Heart right ventricle (tissue), 16 donors: ENCODE measurements at regions not wholly inside any gene's neighbourhood (a gene's known extent, or its start where the extent isn't known, plus 50 kb on each side); places are given as distances from the start of the nearest gene placed in this dataset.
"Not testable (repeated sequence)": the region's sequence is repeated elsewhere in the genome, so short reads cannot be mapped to it uniquely, and the experiment has no call there.

Source experiments
- ATAC-seq, 8 donors: fragments of 200-7000 bp; cut with Tn5 transposase; one replicate each; pipeline ENCODE4 v1.9.1; 2020; ENCODE audit warnings: mild to moderate bottlenecking in 8 of 8, moderate library complexity in 8 of 8, moderate number of reproducible peaks in 1 of 8
- DNase-seq, 2 donors: peaks; one replicate each; pipeline ENCODE4 v3.0.0-alpha.2; 2020
- H3K27ac ChIP-seq, 10 donors: fragments of 200-600 bp; sonication (generic) in 2 of 10; one replicate each; pipeline versions ENCODE4 v1.5.0 to v1.8.0; 2020 to 2022; ENCODE audit warnings: mild to moderate bottlenecking in 3 of 10
- H3K27me3 ChIP-seq, 7 donors: fragments of 200-600 bp; one replicate each; pipeline ENCODE4 v1.8.0; 2021 to 2022; ENCODE audit warnings: mild to moderate bottlenecking in 2 of 7
- H3K36me3 ChIP-seq, 9 donors: fragments of 200-600 bp; sonication (generic) in 1 of 9; one replicate each; pipeline versions ENCODE4 v1.5.0 to v1.8.0; 2020 to 2022; ENCODE audit warnings: mild to moderate bottlenecking in 2 of 9
- H3K4me1 ChIP-seq, 9 donors: fragments of 200-600 bp; sonication (generic) in 1 of 9; one replicate each; pipeline versions ENCODE4 v1.5.0 to v1.8.0; 2020 to 2022; ENCODE audit warnings: mild to moderate bottlenecking in 4 of 9
- H3K4me3 ChIP-seq, 10 donors: fragments of 200-600 bp; sonication (generic) in 2 of 10; one replicate each; pipeline versions ENCODE4 v1.5.0 to v1.8.0; 2020 to 2022; ENCODE audit warnings: mild to moderate bottlenecking in 7 of 10, moderate library complexity in 2 of 10
- H3K9me3 ChIP-seq, 11 donors: fragments of 200-600 bp in 10 of 11; sonication (generic) in 2 of 11; one replicate each; pipeline versions ENCODE4 v1.5.0 to v1.8.0; 2013 to 2022; ENCODE audit warnings: mild to moderate bottlenecking in 2 of 11, control low read depth in 1 of 11, moderate library complexity in 1 of 11
- CTCF ChIP-seq, 9 donors: fragments of 200-600 bp; sonication (generic) in 2 of 9; IDR thresholded peaks; one replicate each; pipeline versions ENCODE4 v1.5.0 to v1.8.0; 2021 to 2022; ENCODE audit warnings: antibody characterized with exemption in 9 of 9, mild to moderate bottlenecking in 5 of 9, moderate library complexity in 1 of 9
- WGBS, 2 donors: extraction: QIAGEN DNeasy Blood & Tissue Kit; methylation state at CpG; one replicate each; pipeline ENCODE4 v1.1.7; 2013; ENCODE audit warnings: inconsistent platforms in 1 of 2; 5-methylcytosine and 5-hydroxymethylcytosine counted together
- intact Hi-C, 10 donors: fragments of 100-400 bp; cut with DNase I; formaldehyde crosslinking; loops; one replicate each; pipeline versions ENCODE4 v1.11.1 to v1.14.2; 2022
- donor health status: Arrhythmogenic right ventricular cardiomyopathy.
- donor health status: ischemic (EF 13 %, LVEDD 7.1; RV severe dilation, severe dysfunction).
- donor health status: healthy with polysubstance abuse.
- donor health status: DM: no; HTN: yes; CAD: no.
- donor health status: DM: no; HTN: no; CAD: no.
- donor health status: ischemic (EF 25% LVEDD 6.9; RV normal size, moderate dysfunction).
- donor health status: ischemic (EF 25% LVEDD 5.7; RV mildly dilated, moderate dysfunction).
- donor health status: healthy.
- donor health status: DM: yes; HTN: yes; CAD: no.
- donor health status: Ischemic cardiomyopathy.
- donor health status: ischemic (EF 35%, LVEDD 5.7; RV mildly dilated, moderate dysfunction).
- donor health status: nonischemic (EF 11% LVEDD 7.7; RV severe dilation, severe dysfunction).
- donor health status: DM: yes; HTN: yes; CAD: no.
- donor health status: PGD.
- donor health status: ischemic (EF 29% LVEDD 5.4; RV normal size, mild dysfunction).
- donor health status: nonischemic (EF 23%, LVEDD 6.1; RV moderate dilation, normal function).

- Histone ChIP-seq H3K4me1 (peaks cover 0 to 7% (median 5%) of the 10 kb centered on the region in 9 donors), H3K27me3 (peaks cover 0 to 65% (median 43%) of the 10 kb centered on the region in 7 donors), H3K4me3 (no peak overlapping the region), H3K9me3 (peaks cover 0 to 29% (median 4%) of the 10 kb centered on the region in 11 donors), H3K27ac (no peak overlapping the region), H3K36me3 (no peaks in the 10 kb centered on the region)
- ATAC-seq: no peak
- peak in 1 of 2 donors; percentile 8 for DNase-seq
- no peak for TF ChIP-seq CTCF (IDR thresholded peaks at IDR 0.05)
- intact Hi-C loops: no loop called here
- 76 to 82% methylated on average over 19 of the region's 19 CpGs for WGBS, 2 donors
Observed at GRCh38 chr4:1521821-1522361, 115.6 kb upstream of the NKX1-1 start.

GRCh38 chr4:1520795-1521576 lies 114.7 kb upstream of the NKX1-1 start:
- ATAC-seq (peak in 7 of 8 donors; percentile 28 to 73 (median 44)), DNase-seq (peak in 1 of 2 donors; percentile 27)
- H3K36me3 ChIP-seq, intact Hi-C loops, H3K4me1 ChIP-seq: not testable (repeated sequence)
- Histone ChIP-seq H3K27me3 (peaks cover 0 to 72% (median 52%) of the 10 kb centered on the region in 7 donors), H3K4me3 (peak overlapping the region in 8 of 10 donors; percentile 17 to 39 (median 30)), H3K9me3 (peaks cover 0 to 26% (median 4%) of the 10 kb centered on the region in 11 donors), H3K27ac (peak overlapping the region in 3 of 10 donors; percentile 49 to 65 (median 49))
- WGBS, 2 donors: 2 to 15% methylated on average over 40 to 58 of the region's 79 CpGs

GRCh38 chr4:1519787-1520661 lies 113.8 kb upstream of the NKX1-1 start:
- peak; percentile 19 to 30 for DNase-seq
- intact Hi-C loops: loop anchor here in 3 of 10 donors (10.0 kb wide), 3 partner anchors 155 to 395 kb away; no protein-coding TSS in a partner anchor
- H3K36me3 ChIP-seq: no peaks in the 10 kb centered on the region
- H3K9me3 ChIP-seq: peaks cover 0 to 17% (median 0%) of the 10 kb centered on the region in 11 donors
- TF ChIP-seq CTCF (IDR thresholded peaks at IDR 0.05): no peak
- peak overlapping the region in 6 of 10 donors; percentile 7 to 33 (median 16) for H3K4me3 ChIP-seq
- H3K27me3 ChIP-seq: peaks cover 0 to 74% (median 59%) of the 10 kb centered on the region in 7 donors
- H3K4me1 ChIP-seq: peaks cover 0 to 7% (median 5%) of the 10 kb centered on the region in 9 donors
- peak in 7 of 8 donors; percentile 29 to 69 (median 50) for ATAC-seq
- 57 to 71% methylated on average over 58 of the region's 58 CpGs for WGBS, 2 donors
- peak overlapping the region in 6 of 10 donors; percentile 5 to 68 (median 50) for H3K27ac ChIP-seq

GRCh38 chr4:1518997-1519700 lies 112.9 kb upstream of the NKX1-1 start:
- Histone ChIP-seq H3K27ac (no peak overlapping the region), H3K4me3 (no peak overlapping the region), H3K27me3 (peaks cover 0 to 74% (median 55%) of the 10 kb centered on the region in 7 donors), H3K36me3 (no peaks in the 10 kb centered on the region), H3K4me1 (peaks cover 0 to 7% (median 5%) of the 10 kb centered on the region in 9 donors), H3K9me3 (peaks cover 0 to 9% (median 0%) of the 10 kb centered on the region in 11 donors)
- DNase-seq (peak in 1 of 2 donors; percentile 7), ATAC-seq (no peak)
- no peak for TF ChIP-seq CTCF (IDR thresholded peaks at IDR 0.05)
- intact Hi-C loops: loop anchor here in 3 of 10 donors (10.0 kb wide), 3 partner anchors 154 to 394 kb away; no protein-coding TSS in a partner anchor
- WGBS, 2 donors: 79 to 84% methylated on average over 20 of the region's 20 CpGs
